Body of pancreas (tissue), 4 donors: ENCODE measurements at regions not wholly inside any gene's neighbourhood (a gene's known extent, or its start where the extent isn't known, plus 50 kb on each side); places are given as distances from the start of the nearest gene placed in this dataset.

Experiments used
- ATAC-seq: fragments of 150-250 bp; one replicate; pipeline ENCODE4 v1.9.1; 2016
- DNase-seq, 4 donors: peaks; one replicate each; pipeline ENCODE4 v3.0.0-alpha.2; 2019
- H3K27ac ChIP-seq, 4 donors: fragments of 200-600 bp; sonication (generic); 1 replicate in 3 of 4; 2 replicates in 1 of 4; pipeline versions ENCODE4 v1.5.1 to v1.6.1; 2016 to 2019; ENCODE audit warnings: mild to moderate bottlenecking in 1 of 4, mixed read lengths in 1 of 4, moderate library complexity in 1 of 4
- H3K27me3 ChIP-seq, 2 donors: fragments of 200-600 bp; sonication (generic); one replicate each; pipeline ENCODE4 v1.6.0; 2016; ENCODE audit warnings: mild to moderate bottlenecking in 1 of 2
- H3K36me3 ChIP-seq, 2 donors: fragments of 200-600 bp; sonication (generic); replicated peaks in 1 of 2; 2 replicates each; pipeline ENCODE4 v1.5.1; 2016; ENCODE audit warnings: low read depth in 2 of 2; ENCODE audit not compliant: insufficient read depth in 1 of 2
- H3K4me1 ChIP-seq: fragments of 200-600 bp; sonication (generic); one replicate; pipeline ENCODE4 v1.6.0; 2016
- H3K4me3 ChIP-seq, 2 donors: fragments of 200-600 bp; sonication (generic); 1 replicate in 1 of 2; 2 replicates in 1 of 2; pipeline ENCODE4 v1.5.1; 2016 to 2019
- H3K9me3 ChIP-seq, 3 donors: fragments of 200-600 bp; sonication (generic); 1 replicate in 2 of 3; 2 replicates in 1 of 3; pipeline ENCODE4 v1.5.1; 2016
- CTCF ChIP-seq, 7 experiments: fragments of 450-650 bp in 4 of 7; fragments of 200-600 bp in 3 of 7; sonication (generic) in 3 of 7; IDR thresholded peaks; one replicate each; pipeline ENCODE4 v1.5.1; 2016 to 2019; ENCODE audit warnings: antibody characterized with exemption in 7 of 7
- POLR2A ChIP-seq, 3 donors: fragments of 450-650 bp; IDR thresholded peaks; one replicate each; pipeline ENCODE4 v1.6.1; 2016; ENCODE audit warnings: antibody characterized with exemption in 3 of 3, mild to moderate bottlenecking in 2 of 3
- WGBS, 2 donors: methylation state at CpG; one replicate each; pipeline ENCODE4 v1.1.5; 2017; 5-methylcytosine and 5-hydroxymethylcytosine counted together
- intact Hi-C: fragments of 100-400 bp; cut with DNase I; formaldehyde crosslinking; loops from one replicate; pipeline ENCODE4 v1.15.1; 2023

GRCh38 chr2:21307037-21307436, 183.3 kb downstream of the TDRD15 start:
- DNase-seq (no peak), ATAC-seq (no peak)
- Histone ChIP-seq H3K4me1 (peaks cover 7% of the 10 kb centered on the region), H3K9me3 (no peaks in the 10 kb centered on the region), H3K4me3 (no peak overlapping the region), H3K27ac (no peak overlapping the region), H3K36me3 (no peaks in the 10 kb centered on the region), H3K27me3 (no peaks in the 10 kb centered on the region)
- TF ChIP-seq POLR2A (IDR thresholded peaks at IDR 0.05), result no peak
- TF ChIP-seq CTCF (IDR thresholded peaks at IDR 0.05), result no peak
- intact Hi-C loops, result no loop called here
- WGBS, 2 donors, result 26 to 31% methylated on average over 1 of the region's 1 CpG

GRCh38 chr2:21310493-21310892, 186.7 kb downstream of the TDRD15 start:
- TF ChIP-seq POLR2A (IDR thresholded peaks at IDR 0.05) (no peak), CTCF (IDR thresholded peaks at IDR 0.05) (no peak)
- DNase-seq (no peak), ATAC-seq (no peak)
- no peaks in the 10 kb centered on the region for H3K9me3 ChIP-seq
- H3K4me3 ChIP-seq, result no peak overlapping the region
- WGBS, 2 donors, result 5% methylated on average over 1 of the region's 1 CpG
- intact Hi-C loops, result no loop called here
- peaks cover 7% of the 10 kb centered on the region for H3K4me1 ChIP-seq
- no peak overlapping the region for H3K27ac ChIP-seq
- no peaks in the 10 kb centered on the region for H3K36me3 ChIP-seq
- no peaks in the 10 kb centered on the region for H3K27me3 ChIP-seq

DNA sequence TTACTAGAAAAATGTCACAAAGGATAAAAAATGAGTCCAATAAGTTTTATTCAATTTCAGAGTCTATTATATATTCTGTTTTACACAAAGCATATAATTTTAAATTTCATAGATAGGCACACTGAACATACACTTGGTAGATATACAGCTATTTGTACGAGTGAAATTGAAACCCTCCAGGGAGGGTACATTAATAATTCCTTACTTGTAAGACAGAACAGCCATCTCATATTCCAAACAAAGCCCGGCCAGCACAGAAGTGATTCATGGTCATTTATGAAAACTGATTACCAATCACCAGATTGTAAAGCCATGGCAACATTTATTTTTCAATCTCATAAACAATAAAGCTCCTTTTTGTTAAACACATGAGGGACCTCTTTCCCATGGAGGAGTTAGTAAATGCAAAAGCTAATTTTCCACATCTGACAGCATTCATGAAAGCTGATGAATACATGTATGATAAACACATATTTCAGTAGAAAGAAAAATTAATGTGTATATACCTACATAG, 190.6 kb downstream of the TDRD15 start:
- H3K27me3 ChIP-seq, result no peaks in the 10 kb centered on the region
- peak overlapping the region in 1 of 4 donors; percentile 3 for H3K27ac ChIP-seq
- intact Hi-C loops, result no loop called here
- 40 to 42% methylated on average over 2 of the region's 2 CpGs for WGBS, 2 donors
- ATAC-seq, result no peak
- no peaks in the 10 kb centered on the region for H3K9me3 ChIP-seq
- no peak for DNase-seq
- H3K4me1 ChIP-seq, result peaks cover 14% of the 10 kb centered on the region
- no peak overlapping the region for H3K4me3 ChIP-seq
- TF ChIP-seq POLR2A (IDR thresholded peaks at IDR 0.05) (no peak), CTCF (IDR thresholded peaks at IDR 0.05) (no peak)
- H3K36me3 ChIP-seq, result no peaks in the 10 kb centered on the region

DNA sequence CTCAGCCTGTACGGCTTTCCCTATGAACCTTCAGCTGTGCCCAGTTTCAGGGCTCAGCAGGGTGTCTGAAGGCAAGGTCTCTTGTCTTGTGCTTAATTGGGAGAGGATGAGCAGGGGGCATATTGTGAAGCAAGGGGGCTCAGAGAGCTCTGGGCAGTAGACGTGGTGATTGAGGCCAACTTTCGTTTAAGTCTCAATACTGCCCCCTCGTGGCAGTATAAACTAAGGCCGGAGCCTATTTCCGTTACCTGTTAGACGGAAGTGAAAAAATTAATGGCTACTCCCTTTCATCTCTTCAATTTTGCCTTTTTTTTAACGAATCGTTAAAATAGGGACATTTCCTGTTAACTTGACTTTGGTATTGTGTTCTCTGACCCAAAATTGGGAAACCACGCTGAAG, 193.4 kb downstream of the TDRD15 start:
- ATAC-seq (peak; percentile 43), DNase-seq (peak; percentile 60 to 72 (median 66))
- H3K9me3 ChIP-seq, result no peaks in the 10 kb centered on the region
- H3K27ac ChIP-seq, result peak overlapping the region in 3 of 4 donors; percentile 22 to 58 (median 55)
- no peaks in the 10 kb centered on the region for H3K27me3 ChIP-seq
- no peaks in the 10 kb centered on the region for H3K36me3 ChIP-seq
- TF ChIP-seq POLR2A (IDR thresholded peaks at IDR 0.05) (no peak), CTCF (IDR thresholded peaks at IDR 0.05) (peak; percentile 38 to 75 (median 59))
- no peak overlapping the region for H3K4me3 ChIP-seq
- intact Hi-C loops, result loop anchor here (5.0 kb wide), 1 partner anchor 275 kb away; the partner anchor contains the start of gene APOB
- WGBS, 2 donors, result 18 to 34% methylated on average over 10 of the region's 10 CpGs
- H3K4me1 ChIP-seq, result peaks cover 14% of the 10 kb centered on the region

DNA sequence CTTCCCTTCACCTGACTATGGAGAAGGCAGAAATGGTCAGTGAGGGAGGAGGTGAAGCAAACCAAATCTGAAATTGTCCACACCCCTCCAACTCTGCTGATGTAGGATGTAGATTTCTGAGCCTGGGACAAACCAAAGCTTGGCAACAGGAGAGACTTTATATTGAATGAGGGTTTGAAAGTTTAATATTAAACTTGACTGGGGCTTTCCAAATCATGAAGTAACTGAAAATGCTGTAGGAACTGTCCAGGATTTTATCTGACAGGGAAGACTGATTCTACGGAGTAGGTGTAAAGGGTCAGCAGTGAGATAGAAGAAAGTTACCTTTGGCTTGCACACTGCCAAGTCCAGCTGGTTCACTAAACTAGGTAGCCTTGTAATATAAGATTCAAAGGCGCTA, 194.5 kb downstream of the TDRD15 start:
- WGBS, 2 donors, result 34 to 36% methylated on average over 2 of the region's 2 CpGs
- Histone ChIP-seq H3K9me3 (no peaks in the 10 kb centered on the region), H3K4me1 (peaks cover 14% of the 10 kb centered on the region), H3K4me3 (no peak overlapping the region), H3K27me3 (no peaks in the 10 kb centered on the region), H3K36me3 (no peaks in the 10 kb centered on the region), H3K27ac (peak overlapping the region in 3 of 4 donors; percentile 20 to 55 (median 32))
- ATAC-seq (peak; percentile 41), DNase-seq (no peak)
- TF ChIP-seq POLR2A (IDR thresholded peaks at IDR 0.05) (no peak), CTCF (IDR thresholded peaks at IDR 0.05) (no peak)
- intact Hi-C loops, result loop anchor here (5.0 kb wide), 1 partner anchor 276 kb away; the partner anchor contains the start of gene APOB
